ENCODE measurements at regions not wholly inside any gene's neighbourhood (a gene's known extent, or its start where the extent isn't known, plus 50 kb on each side); places are given as distances from the start of the nearest gene placed in this dataset.

DNA sequence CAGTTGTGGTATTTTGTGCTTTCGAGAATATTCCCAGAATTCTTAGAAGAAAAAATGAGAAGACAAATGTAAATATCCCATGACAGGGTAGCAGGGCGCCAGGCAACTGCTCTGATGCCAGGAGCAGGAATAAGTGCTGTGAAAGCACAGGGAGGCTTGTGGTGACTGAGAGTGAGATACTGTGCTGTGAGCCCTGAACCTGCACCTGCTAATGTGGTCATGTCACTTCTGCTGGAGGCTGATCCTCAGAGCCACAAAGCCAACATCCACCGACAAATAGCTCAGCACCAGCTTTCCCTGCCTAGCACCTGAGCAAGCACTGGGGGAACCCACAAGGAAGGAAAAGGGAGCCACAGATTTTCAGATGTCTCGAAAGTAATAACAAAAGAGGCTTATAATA, 368.6 kb upstream of the CDH4 start:
- no peak overlapping the region for H3K4me3 ChIP-seq (ENCODE audit: control insufficient read depth, low read depth, low read length)
- TF ChIP-seq, protein P1, sequence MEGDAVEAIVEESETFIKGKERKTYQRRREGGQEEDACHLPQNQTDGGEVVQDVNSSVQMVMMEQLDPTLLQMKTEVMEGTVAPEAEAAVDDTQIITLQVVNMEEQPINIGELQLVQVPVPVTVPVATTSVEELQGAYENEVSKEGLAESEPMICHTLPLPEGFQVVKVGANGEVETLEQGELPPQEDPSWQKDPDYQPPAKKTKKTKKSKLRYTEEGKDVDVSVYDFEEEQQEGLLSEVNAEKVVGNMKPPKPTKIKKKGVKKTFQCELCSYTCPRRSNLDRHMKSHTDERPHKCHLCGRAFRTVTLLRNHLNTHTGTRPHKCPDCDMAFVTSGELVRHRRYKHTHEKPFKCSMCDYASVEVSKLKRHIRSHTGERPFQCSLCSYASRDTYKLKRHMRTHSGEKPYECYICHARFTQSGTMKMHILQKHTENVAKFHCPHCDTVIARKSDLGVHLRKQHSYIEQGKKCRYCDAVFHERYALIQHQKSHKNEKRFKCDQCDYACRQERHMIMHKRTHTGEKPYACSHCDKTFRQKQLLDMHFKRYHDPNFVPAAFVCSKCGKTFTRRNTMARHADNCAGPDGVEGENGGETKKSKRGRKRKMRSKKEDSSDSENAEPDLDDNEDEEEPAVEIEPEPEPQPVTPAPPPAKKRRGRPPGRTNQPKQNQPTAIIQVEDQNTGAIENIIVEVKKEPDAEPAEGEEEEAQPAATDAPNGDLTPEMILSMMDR (conservative IDR thresholded peaks at IDR 0.05; ENCODE audit: control insufficient read depth, insufficient read depth, low read depth, low read length) = no peak
- no peak for DNase-seq (ENCODE audit: low read depth)

DNA sequence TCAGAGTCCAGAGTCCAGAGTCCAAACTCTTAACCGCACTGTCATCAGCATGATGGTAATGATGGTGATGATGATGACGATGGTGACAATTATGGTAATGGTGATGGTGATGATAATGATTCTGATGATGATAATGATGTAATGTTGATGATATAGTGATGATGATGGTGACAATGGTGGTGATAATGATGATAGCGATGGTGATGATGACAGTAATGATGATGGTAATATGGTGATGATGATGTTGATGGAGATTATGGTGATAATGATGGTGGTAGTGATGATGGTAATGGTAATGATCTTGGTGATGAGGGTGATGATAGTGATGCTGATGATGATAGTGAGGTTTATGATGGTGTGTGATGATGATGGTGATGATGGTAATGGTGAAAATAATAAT, 367.8 kb upstream of the CDH4 start:
- TF ChIP-seq, protein P1 (conservative IDR thresholded peaks at IDR 0.05; ENCODE audit: control insufficient read depth, insufficient read depth, low read depth, low read length) = no peak
- H3K4me3 ChIP-seq (ENCODE audit: control insufficient read depth, low read depth, low read length) = no peak overlapping the region
- no peak for DNase-seq (ENCODE audit: low read depth)

DNA sequence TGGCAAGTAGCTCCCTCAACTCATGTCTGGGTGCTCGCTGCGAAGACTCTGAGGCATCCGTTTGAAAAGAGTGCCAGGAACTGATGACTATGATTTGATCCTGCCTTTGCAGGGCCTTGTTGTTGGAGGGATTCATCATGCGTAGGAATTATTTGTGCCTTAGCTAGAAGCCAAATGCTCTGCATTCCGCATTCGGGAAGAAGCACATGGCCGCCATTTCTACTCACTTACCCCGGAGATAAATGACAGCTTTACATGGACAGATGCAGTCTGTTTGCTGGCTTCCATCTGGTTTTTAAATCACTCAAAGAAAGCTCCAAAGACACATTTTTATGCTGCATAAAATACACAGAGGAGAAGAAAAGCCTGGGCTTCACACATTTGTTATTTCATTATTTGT, 363.3 kb upstream of the CDH4 start:
- no peak overlapping the region for H3K4me3 ChIP-seq (ENCODE audit: control insufficient read depth, low read depth, low read length)
- no peak for DNase-seq (ENCODE audit: low read depth)
- TF ChIP-seq, protein P1 (conservative IDR thresholded peaks at IDR 0.05; ENCODE audit: control insufficient read depth, insufficient read depth, low read depth, low read length) = no peak

DNA sequence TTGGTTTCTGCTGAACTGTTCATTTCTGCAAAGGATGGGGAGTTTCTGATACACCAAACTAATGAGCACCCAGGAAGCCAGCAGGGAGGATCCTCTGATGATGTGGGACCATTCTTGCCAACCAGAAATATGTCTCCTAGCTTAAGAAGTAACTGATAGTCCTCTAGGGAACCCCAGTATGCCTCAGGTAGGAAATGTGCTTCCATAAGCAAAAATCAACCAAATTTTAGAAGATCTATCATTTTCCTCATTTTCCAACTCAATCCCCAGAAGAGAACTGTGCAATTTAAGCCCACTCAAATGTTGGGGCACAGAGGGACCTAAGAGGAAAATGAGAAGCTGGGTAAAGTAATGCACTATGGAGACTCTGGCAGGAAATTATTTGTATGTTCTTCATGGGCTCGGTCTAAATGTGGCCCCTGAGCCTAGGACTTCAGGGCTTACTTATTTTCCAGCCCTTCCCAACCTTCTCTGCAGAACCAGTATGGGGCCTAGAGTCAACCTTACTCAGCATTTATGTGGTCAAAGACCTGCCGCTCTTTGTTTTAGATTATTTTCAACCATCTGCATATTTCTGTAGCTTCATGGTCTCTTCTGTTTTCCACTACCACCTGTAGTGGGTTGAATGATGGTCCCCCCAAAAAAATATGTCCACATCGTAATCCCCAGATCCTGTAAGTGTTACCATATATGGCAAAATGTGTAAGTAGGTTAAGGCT, 359.8 kb upstream of the CDH4 start:
- TF ChIP-seq, protein P1 (conservative IDR thresholded peaks at IDR 0.05; ENCODE audit: control insufficient read depth, insufficient read depth, low read depth, low read length) = no peak
- no peak for DNase-seq (ENCODE audit: low read depth)
- H3K4me3 ChIP-seq (ENCODE audit: control insufficient read depth, low read depth, low read length) = no peak overlapping the region

DNA sequence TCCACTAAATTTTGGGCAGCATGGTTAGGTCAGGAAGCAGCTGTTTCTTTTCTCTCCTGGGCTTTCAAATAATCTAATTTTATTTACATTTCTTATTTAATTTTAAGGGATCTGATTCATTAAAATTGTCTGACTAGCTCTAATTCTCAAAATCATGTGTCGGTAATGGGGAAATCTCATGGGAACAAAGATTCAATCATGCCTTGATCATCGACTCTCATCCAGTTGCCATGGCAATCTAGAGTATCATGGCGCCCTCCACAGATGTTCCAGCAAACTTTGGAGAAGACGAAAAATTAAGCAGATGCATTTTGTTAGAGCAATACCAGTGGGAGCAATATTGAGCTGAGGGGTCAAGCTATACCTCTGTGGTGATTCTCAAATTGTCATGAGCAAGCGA, 358.0 kb upstream of the CDH4 start:
- no peak for DNase-seq (ENCODE audit: low read depth)

DNA sequence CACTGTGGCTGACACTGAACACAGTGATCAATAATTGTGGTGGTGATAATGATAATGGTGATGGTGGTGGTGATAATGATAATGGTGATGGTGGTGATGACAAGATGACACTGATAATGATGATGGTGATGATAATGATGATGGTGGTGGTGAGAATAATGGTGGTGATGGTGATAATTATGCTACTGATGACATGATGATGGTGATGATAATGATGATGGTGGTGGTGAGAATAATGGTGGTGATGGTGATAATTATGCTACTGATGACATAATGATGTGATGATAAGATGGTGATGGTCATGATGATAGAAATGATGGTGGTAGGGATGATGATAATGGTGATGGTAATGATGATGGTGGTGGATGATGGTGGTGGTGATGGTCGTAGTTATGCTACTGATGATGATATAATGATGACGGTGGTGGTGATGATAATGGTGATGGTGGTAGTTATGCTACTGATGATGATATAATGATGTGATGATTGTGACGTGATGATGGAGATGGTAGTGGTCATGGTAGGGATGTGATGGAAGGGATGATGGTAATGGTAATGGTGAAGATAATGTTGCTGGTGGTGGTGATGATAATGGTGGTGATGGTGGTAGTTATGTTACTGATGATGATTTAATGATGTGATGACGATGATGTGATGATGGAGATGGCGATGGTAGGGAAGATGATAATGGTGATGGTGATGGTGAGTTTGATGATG, 356.5 kb upstream of the CDH4 start:
- H3K4me3 ChIP-seq (ENCODE audit: control insufficient read depth, low read depth, low read length) = no peak overlapping the region
- DNase-seq (ENCODE audit: low read depth) = no peak
- TF ChIP-seq, protein P1 (conservative IDR thresholded peaks at IDR 0.05; ENCODE audit: control insufficient read depth, insufficient read depth, low read depth, low read length) = no peak

More for the DNA sequence above, 358.0 kb upstream of the CDH4 start:
- TF ChIP-seq, protein P1 (conservative IDR thresholded peaks at IDR 0.05; ENCODE audit: control insufficient read depth, insufficient read depth, low read depth, low read length) = no peak
- H3K4me3 ChIP-seq (ENCODE audit: control insufficient read depth, low read depth, low read length) = no peak overlapping the region

Measured in fibroblast of mammary gland (primary cell).